ENCODE measurements at regions not wholly inside any gene's neighbourhood (a gene's known extent, or its start where the extent isn't known, plus 50 kb on each side); places are given as distances from the start of the nearest gene placed in this dataset.

DNA sequence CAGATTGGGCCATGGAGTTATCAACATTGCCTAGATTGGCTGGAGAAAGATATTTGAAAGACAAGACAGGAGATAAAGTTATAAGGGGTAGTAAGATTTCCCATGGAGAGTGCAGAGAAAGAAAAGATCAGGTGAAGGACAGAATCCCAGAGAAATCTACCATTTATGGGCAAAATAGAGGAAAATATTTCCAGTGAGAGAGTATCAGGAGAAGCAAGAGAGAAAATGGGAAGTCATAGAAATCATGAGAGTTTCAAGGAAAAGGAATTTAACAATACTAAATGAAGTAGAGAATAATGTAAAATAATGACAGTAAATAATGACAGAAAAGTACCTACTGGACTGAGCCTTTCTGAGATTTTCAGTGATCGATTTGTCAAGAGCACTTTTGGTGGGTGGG, 447.6 kb upstream of the CHST9 start:
- DNase-seq (ENCODE audit: low read depth, low spot score) = no peak

DNA sequence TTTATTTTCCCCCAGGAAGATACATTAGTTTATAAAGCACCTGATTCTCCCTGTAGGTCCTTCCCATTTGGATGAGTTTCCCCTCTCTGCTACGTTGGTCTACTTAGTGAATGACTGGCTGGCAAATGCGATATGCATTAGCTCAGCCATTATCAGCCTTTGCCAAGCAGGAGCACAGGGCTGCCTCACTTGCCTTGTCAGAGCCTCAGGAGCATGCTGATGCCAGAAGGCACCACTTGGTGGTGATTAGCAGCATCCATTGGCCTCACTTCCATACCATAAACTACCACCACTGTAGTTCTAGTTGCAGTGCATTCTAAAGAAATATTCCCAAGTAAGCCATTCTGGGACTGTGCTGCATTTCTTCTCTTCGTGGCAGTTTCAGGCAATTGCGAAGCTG, 442.8 kb upstream of the CHST9 start:
- DNase-seq (ENCODE audit: low read depth, low spot score) = no peak

DNA sequence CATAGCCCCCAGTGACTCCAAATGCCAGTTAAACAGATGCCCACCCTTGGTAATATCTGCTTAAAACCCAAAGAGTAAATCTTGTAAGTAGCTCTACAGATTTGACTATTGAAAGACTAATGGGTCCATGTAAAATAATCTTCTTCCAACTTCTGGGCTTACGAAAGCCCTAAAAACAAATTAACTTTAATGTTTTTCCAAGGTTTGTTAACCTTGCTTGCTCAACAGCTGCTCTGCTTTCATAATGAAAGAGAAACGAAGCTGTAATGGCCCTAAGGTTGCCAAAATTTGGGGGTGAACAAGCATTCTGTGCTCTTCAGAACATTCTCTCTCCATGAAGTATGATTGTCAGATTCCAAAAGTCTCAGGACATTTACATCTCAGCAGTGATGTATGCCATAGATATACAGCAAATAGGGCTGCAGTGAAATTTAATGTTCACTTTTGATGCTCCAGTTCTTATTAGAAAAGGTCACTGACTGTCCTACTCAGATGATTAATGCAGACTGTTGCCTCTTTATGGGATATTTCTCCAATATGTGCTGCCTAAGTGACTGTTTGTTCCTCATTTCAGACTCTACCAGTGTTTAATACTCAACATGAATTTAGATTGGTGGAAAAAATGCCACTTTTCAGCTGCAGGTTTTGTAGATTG, 436.3 kb upstream of the CHST9 start:
- no peak for DNase-seq (ENCODE audit: low read depth, low spot score)

DNA sequence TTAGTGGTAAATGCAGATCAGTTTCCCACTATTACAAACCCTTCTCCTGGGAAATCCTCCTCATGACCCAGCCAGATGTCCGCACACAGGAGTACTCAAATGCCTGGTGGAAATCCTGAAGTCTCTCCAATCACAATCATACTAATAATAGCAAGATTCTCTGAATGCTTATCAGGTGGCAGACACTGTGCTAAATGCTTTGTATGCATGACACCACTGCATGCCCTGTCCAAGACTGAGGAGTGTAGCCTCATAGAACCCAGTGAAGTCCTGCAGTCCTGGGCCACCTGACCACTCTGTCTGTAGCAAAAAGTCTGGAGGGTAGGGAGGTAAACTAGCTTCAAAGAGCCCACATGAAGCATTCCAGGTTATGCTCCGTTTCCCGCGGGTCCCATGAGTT, 434.8 kb upstream of the CHST9 start:
- no peak for DNase-seq (ENCODE audit: low read depth, low spot score)

DNA sequence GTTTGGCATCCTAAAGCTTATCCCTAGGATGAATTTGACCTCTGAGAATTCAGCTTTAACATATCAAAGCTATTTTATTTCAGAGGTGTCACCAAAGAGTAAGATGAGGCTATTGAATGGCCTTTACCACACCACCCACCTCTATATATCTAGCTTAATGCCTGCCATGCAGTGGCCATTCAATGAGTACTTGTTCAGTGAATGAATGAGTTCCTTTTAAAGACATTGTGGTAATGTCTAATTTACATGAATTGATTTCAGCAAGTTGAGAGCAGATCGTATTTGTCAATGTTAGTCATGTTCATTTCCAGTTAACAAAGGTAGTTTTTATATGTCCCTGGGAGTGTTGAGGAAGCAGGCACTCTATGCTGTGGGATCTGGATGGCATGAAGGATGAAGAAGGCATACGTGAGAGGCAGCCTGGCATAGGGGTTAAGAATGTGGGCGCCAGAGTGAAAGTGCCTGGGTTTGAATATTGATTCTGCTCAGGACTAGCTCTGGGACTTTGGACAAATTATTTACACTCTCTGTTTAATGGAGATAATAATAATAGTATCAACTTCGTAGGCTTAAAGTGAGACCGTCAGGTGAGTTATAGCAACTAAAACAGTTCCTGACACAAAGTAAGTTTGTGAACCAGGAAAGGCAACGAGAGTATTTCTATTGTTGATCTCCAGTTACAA, 434.1 kb upstream of the CHST9 start:
- no peak for DNase-seq (ENCODE audit: low read depth, low spot score)

DNA sequence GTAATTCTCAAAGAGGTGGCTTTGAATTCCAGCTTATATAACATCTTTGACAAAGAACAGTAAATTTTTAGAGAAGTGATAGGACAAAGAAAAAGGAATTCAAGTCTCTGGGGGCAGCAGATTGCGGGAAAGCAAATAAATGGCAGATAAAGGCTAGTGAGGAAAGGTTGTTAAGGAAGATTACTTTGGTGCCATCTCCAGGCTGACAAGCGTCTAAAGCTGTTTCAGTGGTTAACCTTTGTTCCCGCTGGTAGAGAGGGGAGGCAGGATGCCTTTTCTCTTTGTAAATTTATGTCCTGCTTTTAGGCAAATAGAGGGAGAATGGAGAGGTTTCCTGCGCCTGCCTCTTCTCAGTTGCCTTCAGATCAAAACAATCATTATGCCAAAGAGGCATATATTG, 431.2 kb upstream of the CHST9 start:
- no peak for DNase-seq (ENCODE audit: low read depth, low spot score)

DNA sequence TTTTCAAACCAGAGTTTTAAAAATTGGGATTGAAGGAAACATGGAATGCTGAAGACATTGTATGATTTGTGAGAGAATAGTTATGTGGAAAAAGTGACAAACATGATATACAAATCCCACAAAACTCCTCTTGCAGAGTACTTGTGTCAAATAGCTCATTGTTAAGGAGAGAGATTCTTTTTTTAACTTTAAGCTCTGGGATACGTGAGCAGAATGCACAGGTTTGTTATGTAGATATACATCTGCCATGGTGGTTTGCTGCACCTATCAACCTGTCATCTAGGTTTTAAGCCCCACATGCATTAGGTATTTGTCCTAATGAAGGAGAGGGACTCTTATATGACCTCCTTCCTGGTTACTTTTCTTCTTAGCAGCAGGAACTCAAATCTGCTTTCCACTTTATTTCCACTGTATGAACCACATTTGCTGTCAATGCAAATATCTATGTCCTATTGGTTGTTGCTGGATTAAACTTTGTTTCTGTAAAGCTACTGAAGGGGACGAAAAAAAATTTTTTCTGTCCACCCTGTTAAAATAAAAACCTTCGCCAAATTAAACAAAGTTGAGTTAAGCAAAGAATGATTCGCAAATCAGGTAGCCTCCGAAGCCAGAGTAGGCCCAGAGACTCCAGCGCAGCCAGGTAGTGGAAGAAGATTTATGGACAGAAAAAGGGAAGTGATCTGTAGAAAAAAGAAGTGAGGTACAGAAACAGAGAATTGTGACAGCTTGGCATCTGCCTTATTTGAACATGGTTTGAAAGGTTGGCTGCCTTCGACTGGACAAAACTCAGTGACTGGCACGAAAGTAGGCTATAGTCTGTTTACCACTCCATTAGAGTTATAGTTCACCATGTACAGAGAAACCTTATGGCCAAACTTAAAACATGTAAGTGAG, 430.1 kb upstream of the CHST9 start:
- DNase-seq (ENCODE audit: low read depth, low spot score) = no peak

DNA sequence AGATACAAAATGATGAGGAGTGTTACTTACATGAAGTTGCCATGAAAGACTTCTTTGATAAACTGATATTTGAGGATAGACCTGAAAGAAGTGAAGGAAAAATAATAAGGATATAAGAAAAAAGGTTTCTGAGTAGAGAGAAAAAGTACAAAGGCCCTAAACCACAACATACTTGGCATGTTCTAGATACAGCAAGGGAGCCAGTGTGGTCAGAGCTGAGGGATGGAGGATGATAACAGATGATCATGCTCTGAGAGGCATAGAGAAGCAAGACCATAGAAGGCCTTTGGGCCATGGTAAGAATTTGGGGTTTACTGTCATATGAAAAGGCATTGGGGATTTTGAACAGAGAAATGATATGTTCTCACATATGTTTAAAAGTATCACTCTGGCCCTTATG, 424.1 kb upstream of the CHST9 start:
- DNase-seq (ENCODE audit: low read depth, low spot score) = no peak

DNA sequence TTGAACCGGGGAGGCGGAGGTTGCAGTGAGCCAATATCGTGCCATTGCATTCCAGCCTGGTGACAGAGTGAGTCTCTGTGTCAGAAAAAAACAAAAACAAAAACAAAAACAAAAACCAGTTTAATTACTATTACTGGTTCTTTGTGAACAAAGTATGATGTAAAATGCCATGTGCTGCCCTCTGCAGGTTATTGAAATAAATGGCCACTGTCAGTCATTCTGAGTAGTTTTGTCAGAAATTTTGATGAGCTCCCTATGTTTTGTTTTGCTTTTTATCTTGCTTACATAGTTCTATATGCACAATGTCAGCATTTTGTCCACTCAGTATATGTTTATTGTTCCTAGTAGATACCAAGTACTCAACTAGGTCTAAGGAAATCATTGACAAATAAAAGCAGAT, 423.6 kb upstream of the CHST9 start:
- no peak for DNase-seq (ENCODE audit: low read depth, low spot score)

DNA sequence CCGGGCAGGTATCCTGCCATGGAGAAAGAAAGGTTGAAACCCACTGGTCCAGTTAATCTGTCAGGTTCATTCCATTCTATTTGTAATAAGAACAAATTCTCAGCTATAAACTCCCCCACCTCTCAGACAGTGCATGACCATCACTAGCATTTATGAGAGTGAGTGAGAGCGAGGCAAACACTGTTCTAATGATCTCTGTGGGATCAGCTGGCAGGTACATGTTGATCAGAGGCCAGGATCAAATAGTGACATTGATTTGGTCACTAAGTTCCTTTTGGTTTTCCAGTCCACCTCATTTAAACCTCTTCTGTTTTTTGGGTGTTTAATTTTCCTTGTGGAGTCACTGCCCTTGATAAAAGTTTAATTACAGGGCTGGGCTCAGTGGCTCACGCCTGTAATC, 423.1 kb upstream of the CHST9 start:
- DNase-seq (ENCODE audit: low read depth, low spot score) = no peak

DNA sequence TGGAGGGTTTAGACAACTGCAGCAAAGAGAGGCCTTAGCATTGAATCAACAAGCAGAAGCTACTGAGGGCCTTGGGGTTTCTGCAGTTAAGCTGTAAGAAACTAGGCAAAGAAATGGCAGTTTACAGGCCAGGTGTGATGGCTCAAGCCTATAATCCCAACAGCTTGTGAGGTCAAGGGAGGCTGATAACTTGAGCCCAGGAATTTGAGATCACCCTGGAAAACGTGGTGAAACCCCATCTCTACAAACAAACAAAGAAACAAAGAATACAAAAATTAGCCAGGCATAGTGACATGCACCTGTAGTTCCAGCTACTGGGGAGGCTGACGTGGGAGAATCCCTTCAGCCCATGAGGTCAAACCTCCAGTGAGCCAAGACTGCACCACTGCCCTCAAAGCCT, 421.6 kb upstream of the CHST9 start:
- DNase-seq (ENCODE audit: low read depth, low spot score) = no peak

DNA sequence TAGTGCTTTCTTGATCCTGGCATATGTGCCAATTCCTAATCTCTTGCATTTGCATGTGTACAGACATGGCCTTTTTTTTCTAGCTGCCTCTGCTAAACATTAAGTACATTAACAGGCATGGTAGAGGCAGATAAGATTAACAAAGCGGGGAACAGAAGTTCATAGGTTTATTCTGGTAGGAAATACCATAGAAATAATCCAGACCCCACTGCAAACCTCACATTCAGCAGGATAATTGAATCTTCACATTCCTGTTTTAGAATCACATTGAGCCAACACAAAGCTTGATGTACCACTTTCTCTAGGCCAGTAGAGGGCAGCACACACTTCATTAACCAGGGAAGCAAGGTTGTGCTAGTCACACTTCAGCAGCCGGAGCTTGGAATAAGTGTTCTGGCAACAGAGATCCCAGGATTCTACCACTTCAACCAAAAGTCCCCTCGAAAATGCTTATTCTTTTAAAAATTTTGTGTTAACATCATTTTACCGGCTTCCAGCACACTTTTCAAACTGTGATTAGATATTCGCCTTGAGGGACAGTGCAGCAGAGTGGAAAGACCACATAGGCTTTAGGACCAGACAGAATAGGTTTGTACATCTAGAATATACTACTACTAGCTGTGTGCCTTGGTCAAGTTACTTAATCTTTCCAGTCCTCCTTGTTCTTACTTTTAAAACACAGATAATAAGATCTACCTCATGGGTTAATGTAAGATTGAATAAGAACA, 420.2 kb upstream of the CHST9 start:
- peak; percentile 22 for DNase-seq (ENCODE audit: low read depth, low spot score)

DNA sequence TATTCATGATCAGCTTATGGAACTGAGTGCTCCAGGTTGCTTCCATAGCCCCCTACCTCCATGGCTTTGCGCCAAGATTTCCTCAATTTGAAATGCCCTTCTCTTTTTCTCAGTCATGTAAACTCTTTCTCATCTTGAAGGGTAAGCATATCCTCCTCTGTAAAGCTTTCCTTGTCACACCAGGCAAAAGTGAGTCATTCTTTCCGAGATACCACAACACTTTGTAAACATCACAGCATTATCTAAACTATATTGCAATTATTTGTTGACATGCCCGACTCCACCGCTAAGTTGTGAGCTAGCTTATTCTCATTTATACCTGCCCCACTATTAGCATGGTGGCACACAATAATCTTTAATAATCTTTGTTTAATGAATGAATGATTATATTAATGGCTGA, 419.5 kb upstream of the CHST9 start:
- DNase-seq (ENCODE audit: low read depth, low spot score) = no peak

DNA sequence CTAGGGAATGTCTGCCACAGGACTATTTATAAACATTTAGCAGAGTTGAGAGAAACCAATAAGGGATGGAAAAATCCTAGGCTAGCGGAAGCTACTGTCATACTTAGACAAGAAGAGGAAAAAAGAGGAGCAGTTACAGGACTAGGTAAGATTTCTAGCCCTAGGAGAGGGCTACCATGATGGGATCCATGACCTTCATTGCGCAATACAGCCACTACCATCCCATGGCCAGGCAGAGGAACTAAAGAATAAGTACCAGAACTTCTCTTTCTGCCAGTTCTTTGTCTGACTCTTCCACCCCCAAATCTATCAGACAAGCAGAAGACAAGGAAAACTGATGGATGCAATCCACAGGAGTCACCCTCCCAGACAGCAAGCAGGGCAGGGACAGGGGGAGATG, 417.0 kb upstream of the CHST9 start:
- DNase-seq (ENCODE audit: low read depth, low spot score) = no peak

DNA sequence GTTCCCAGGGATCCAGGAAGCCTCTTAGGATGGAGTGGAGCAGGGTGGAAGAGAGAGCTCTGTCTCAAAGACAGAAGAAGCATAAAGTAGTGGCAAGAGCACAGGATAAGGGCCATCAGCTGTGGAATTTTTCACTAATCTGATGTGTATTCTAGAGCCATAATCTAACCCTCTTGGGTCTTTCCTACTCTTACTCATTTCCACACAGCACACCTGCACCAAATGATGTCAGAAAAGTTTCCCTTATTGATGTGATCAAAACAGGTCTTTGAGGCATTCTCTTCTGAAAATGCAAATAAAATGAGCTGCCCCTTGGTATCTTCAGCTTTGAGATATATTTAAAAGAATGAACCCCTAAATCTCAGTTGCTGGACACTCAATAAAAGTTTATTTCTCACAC, 415.1 kb upstream of the CHST9 start:
- DNase-seq (ENCODE audit: low read depth, low spot score) = no peak

DNA sequence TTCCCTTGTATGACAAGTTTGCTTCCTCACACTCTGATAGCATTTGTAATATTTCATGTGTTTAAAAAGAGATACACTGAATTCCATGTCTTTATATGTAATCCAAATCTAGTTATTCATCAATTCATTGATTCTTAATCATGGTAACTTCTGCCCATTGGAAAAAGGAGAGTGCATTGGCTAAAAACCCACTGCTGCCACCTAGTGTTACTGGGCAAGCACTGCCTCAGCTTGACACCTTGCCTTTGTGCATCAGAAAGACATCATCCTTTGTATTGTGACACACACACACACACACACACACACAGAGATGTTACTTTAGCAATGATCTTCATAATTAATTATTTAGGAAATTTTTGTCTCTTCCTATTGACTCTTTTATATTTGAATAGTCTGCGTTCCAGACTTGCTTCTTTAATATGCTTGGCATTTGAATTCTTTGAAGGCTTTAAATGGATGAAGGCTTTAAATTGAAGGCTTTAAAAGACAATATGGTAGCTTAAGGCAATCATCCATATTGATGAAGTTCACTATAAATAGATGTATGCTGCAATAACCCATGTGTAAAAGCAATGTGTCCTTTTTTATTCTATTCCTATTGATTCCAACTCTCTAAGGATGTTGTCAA, 414.2 kb upstream of the CHST9 start:
- no peak for DNase-seq (ENCODE audit: low read depth, low spot score)

DNA sequence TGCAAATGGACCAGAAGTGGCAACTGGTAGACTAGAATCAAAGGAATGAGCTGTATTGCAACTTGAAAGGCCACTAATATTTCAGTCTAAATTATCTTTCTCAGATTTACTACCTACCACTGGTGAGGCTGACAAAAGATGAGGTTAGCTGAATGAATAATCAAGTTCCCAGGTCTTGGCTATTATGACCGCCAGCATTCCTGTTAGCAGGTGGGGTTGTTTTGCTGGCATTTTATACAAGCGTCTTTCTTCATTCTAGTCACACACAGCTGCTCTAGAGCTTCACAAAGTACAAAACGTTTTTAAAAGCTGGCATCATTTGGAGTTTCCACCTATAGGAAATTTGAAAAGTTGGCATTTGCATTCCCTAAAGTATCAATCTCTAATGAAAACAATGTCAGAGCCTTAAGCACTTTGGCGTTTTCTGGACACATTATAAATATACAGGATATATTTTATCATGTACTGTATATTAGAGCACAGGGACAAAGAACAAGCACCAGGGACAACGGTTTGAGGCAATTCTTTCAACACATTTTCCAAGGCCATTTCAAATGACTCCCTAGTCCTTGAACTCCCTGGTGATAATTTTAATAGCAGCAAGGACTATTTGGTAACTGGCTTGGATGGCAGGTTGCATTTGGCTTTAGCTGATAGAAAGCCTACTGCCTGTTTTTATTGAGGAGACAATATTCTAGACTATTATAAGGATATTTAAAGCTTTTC, 410.2 kb upstream of the CHST9 start:
- no peak for DNase-seq (ENCODE audit: low read depth, low spot score)

DNA sequence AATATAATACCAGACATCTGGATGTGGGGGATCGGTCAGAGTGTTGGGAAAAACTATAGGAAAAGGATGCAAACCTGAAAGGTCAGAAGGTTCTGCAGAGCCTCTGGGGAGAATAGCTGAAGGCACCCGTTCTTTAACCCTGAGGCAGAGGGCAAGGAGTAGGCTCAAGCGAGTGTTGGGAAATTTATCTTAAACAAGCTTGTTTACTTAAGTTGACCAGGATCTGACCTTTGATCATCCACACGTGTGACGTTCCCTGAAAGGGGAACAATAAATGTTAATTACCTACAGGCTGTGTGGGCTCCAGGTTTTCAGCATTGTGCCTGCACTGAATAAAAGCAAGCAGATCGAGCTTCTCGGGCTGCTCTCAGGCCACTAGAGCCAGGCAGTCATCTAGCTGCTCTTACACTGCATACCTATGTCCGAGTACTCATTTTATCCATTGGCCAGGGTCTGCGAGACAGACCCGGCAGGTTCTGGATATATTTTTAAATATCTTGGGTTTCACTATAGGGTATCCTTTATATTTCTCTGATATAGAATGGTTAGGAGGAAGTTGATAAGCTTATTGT, 400.6 kb upstream of the CHST9 start:
- no peak for DNase-seq (ENCODE audit: low read depth, low spot score)

DNA sequence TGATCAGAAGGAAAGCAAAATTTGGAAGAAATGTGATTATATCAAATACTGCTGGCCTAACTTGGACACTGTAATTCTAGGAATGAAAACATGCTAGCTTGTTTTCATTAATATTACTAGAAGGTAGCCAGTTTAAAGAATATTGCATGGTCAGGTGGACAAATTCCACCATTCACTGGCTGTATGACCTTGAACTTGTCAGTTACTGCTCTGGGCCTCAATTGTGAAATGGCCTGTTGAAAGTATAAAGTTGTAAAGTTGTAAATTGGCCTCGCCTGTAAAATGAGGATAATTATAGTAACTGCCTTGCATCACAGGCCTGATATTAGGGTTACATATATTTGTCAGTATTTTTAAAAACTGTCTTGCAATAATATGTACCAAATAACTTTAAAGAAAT, 398.4 kb upstream of the CHST9 start:
- no peak for DNase-seq (ENCODE audit: low read depth, low spot score)

DNA sequence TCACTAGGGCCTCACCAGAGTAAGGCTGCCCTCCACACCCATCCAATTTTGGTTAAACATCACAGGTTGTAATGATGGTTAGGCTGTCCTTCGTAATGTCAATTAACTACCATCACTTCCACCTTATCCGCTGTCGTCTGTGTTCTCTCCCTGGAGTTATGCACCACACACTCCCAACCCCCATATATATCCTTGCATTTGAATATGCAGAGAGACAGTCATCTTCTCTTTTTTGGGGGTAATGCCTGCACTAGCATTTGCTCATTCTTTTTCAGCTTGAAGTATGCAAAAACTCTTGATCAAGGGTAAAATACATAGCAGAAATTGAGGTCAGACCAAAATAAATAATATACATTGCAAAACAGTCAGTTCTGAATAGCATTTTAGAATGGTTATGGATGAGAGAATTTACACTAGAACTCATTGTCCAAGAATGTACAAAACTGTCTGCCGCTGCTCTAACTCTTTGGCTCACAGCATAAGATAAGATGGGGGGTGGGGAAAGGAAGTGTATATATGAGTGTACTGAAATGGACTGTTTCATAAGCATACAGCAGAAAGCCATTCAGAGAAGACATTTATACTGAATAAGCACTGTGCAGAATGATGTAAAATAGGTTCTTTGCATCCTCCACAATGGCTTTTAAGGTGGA, 397.8 kb upstream of the CHST9 start:
- no peak for DNase-seq (ENCODE audit: low read depth, low spot score)
